MCF 10A (cell line): ENCODE measurements at regions not wholly inside any gene's neighbourhood (a gene's known extent, or its start where the extent isn't known, plus 50 kb on each side); places are given as distances from the start of the nearest gene placed in this dataset.
A peak's percentile ranks its signal among the peaks of the same experiment; 100 is the strongest.

Experiments used
- BruUV-seq: library from RNA; stranded (reverse); fragments of 400-500 nt; replicated peaks from 2 replicates; lab custom pipeline; 2021; lab: Mats Ljungman, UMichigan
- CTCF ChIA-PET: fragments of 300-600 bp; sonication (Branson Sonifier 250); formaldehyde crosslinking; extraction: SDS; loops from one replicate; lab custom pipeline; 2021; ENCODE audit warnings: antibody characterized with exemption, inconsistent platforms; lab: Yijun Ruan, JAX
- POLR2A ChIA-PET: fragments of 300-600, 350-650 bp; sonication (Branson Sonifier 250); formaldehyde crosslinking; extraction: SDS; loops from one replicate; lab custom pipeline; 2020; ENCODE audit warnings: antibody characterized with exemption, inconsistent platforms; lab: Yijun Ruan, JAX
- DNase-seq: peaks from one replicate; pipeline ENCODE4 v3.0.0-alpha.2; 2018; ENCODE audit not compliant: unreplicated experiment
- H3K27ac Mint-ChIP-seq: one replicate; pipeline ENCODE4 v1.8.0; 2022; ENCODE audit warnings: mild to moderate bottlenecking, low read depth, mixed read lengths; ENCODE audit not compliant: unreplicated experiment
- H3K27me3 Mint-ChIP-seq: one replicate; pipeline ENCODE4 v1.8.0; 2022; ENCODE audit warnings: mixed read lengths; ENCODE audit not compliant: insufficient read depth, unreplicated experiment
- H3K36me3 Mint-ChIP-seq: one replicate; pipeline ENCODE4 v1.8.0; 2022; ENCODE audit warnings: mild to moderate bottlenecking, moderate library complexity, mixed read lengths; ENCODE audit not compliant: insufficient read depth, unreplicated experiment
- H3K4me1 Mint-ChIP-seq: one replicate; pipeline ENCODE4 v1.8.0; 2022; ENCODE audit warnings: mixed read lengths; ENCODE audit not compliant: insufficient read depth, unreplicated experiment
- H3K4me3 Mint-ChIP-seq: one replicate; pipeline ENCODE4 v1.8.0; 2022; ENCODE audit warnings: mild to moderate bottlenecking, moderate library complexity, mixed read lengths; ENCODE audit not compliant: unreplicated experiment
- H3K9me3 Mint-ChIP-seq: one replicate; pipeline ENCODE4 v1.8.0; 2022; ENCODE audit warnings: mixed read lengths; ENCODE audit not compliant: unreplicated experiment
- intact Hi-C: fragments of 100-400 bp; cut with micrococcal nuclease; formaldehyde crosslinking; loops from 2 replicates; pipeline ENCODE4 v1.14.1; 2022
- TF ChIP-seq, protein P1 (sequence below): fragments of 200-600 bp; IDR thresholded peaks from one replicate; pipeline ENCODE4 v1.8.0; 2022; ENCODE audit warnings: antibody characterized with exemption, mild to moderate bottlenecking; ENCODE audit not compliant: unreplicated experiment

DNA sequence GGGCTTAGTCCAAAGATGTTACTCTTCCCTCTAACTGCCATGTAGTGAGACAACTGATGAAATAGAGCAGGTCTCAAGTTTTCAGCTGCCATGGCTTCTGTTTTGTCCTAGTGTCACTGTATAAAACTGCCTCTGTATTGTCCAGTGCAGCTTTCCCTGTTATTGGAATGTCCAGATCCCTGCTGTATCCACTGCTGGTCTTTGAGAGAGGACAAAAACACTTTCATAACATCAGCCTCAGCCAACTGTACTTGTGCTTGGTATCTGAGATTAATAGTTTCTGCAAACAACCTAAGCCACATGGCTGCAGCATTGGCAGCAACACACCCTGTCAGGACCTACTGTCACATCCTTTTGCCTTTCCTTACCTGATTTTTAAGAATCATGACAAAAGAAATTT, 480.2 kb downstream of the LPIN1 start:
- peaks cover 20% of the 10 kb centered on the region for H3K9me3 Mint-ChIP-seq
- H3K36me3 Mint-ChIP-seq = no peaks in the 10 kb centered on the region
- DNase-seq = no peak
- peaks cover 9% of the 10 kb centered on the region for H3K4me1 Mint-ChIP-seq
- intact Hi-C loops = no loop called here
- H3K4me3 Mint-ChIP-seq = no peak overlapping the region
- CTCF ChIA-PET = no interaction called here
- no peaks in the 10 kb centered on the region for H3K27me3 Mint-ChIP-seq
- POLR2A ChIA-PET = no interaction called here
- H3K27ac Mint-ChIP-seq = no peak overlapping the region
- TF ChIP-seq, protein P1, sequence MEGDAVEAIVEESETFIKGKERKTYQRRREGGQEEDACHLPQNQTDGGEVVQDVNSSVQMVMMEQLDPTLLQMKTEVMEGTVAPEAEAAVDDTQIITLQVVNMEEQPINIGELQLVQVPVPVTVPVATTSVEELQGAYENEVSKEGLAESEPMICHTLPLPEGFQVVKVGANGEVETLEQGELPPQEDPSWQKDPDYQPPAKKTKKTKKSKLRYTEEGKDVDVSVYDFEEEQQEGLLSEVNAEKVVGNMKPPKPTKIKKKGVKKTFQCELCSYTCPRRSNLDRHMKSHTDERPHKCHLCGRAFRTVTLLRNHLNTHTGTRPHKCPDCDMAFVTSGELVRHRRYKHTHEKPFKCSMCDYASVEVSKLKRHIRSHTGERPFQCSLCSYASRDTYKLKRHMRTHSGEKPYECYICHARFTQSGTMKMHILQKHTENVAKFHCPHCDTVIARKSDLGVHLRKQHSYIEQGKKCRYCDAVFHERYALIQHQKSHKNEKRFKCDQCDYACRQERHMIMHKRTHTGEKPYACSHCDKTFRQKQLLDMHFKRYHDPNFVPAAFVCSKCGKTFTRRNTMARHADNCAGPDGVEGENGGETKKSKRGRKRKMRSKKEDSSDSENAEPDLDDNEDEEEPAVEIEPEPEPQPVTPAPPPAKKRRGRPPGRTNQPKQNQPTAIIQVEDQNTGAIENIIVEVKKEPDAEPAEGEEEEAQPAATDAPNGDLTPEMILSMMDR = no peak
- no TSS peak for BruUV-seq

DNA sequence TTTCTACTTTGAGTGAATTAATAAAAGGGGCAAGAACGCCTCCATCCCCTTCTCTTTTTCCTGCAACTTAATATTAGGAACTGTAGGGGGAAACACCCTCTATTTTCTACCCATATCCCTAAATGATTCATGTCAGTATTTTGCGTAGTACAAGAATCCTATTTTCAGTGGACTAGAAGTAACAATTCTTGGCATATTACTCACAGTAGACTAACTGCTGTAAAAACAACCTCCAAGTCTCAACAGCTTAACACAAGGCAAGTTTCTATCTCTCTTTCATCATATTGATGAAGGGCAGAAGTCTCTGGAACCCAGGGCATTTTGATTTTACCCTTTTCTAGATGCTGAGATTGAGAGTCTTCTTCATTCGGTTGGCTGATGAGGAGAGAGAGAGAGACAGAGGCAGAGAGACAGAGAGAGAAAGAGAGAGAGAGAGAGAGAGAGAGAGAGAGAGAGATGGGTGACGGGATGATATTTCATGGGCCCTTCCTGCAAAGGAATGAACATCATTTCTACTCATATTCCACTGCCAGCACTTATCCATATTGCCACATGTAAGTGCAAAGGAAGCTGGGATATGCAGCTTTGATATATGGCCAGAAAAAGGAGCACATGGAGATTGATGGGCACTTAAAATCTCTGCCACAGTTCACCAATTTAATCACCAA, 481.6 kb downstream of the LPIN1 start:
- Mint-ChIP-seq H3K36me3 (no peaks in the 10 kb centered on the region), H3K4me1 (peaks cover 9% of the 10 kb centered on the region), H3K27me3 (no peaks in the 10 kb centered on the region), H3K4me3 (no peak overlapping the region), H3K9me3 (peaks cover 14% of the 10 kb centered on the region), H3K27ac (no peak overlapping the region)
- CTCF ChIA-PET = interaction anchor here (0.7 kb wide), 1 partner anchor 357 kb away, joined by 4 read pairs; no protein-coding TSS in a partner anchor
- POLR2A ChIA-PET = no interaction called here
- intact Hi-C loops = no loop called here
- DNase-seq = peak; percentile 5
- TF ChIP-seq, protein P1 = no peak
- BruUV-seq = no TSS peak

DNA sequence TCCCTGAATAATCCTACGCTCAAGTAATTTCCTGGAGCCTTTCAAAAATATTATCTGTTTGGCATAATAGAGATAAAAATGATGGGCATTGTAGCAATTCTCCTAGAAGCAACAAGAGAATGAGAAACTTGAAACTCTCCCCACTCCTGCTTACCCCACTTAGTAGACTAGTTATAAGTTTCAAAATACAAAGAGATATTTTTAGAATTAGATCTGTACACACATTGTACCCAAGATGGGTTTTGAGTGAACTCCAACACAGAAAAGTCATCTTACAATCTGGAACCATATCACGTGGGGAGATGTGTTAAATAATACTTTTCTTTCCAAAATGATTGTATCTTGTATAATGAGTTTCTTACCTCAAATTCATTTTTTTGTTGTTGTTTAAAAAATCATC, 484.9 kb downstream of the LPIN1 start:
- Mint-ChIP-seq H3K27ac (no peak overlapping the region), H3K4me3 (no peak overlapping the region), H3K36me3 (no peaks in the 10 kb centered on the region), H3K4me1 (peaks cover 9% of the 10 kb centered on the region), H3K9me3 (no peaks in the 10 kb centered on the region), H3K27me3 (no peaks in the 10 kb centered on the region)
- intact Hi-C loops = no loop called here
- no TSS peak for BruUV-seq
- ChIA-PET POLR2A (no interaction called here), CTCF (no interaction called here)
- no peak for DNase-seq
- TF ChIP-seq, protein P1 = no peak

DNA sequence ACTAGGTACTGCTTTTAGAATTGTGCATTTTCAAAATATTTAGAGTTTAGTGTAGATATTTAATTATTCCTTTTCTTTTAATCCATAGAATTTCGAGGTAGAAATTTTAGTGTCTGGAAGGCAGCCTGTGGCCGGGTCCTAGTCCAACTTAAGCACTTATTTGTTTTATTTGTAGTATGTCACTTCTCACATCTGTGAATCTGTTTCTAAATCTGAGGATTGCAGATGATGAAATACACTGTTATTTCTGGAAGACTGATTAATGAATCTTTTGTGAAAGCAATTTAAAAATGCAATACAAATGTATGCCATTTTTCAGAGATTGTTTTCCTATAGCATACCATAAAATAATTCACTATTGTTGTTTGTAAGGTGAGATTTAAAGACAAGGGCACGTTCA, 483.9 kb upstream of the TRIB2 start:
- H3K36me3 Mint-ChIP-seq = no peaks in the 10 kb centered on the region
- no peak overlapping the region for H3K4me3 Mint-ChIP-seq
- peaks cover 9% of the 10 kb centered on the region for H3K4me1 Mint-ChIP-seq
- TF ChIP-seq, protein P1 = no peak
- no peak for DNase-seq
- ChIA-PET POLR2A (no interaction called here), CTCF (no interaction called here)
- no peaks in the 10 kb centered on the region for H3K27me3 Mint-ChIP-seq
- intact Hi-C loops = no loop called here
- H3K27ac Mint-ChIP-seq = no peak overlapping the region
- no TSS peak for BruUV-seq
- H3K9me3 Mint-ChIP-seq = no peaks in the 10 kb centered on the region
